GM19324 (cell line): ENCODE measurements at regions not wholly inside any gene's neighbourhood (a gene's known extent, or its start where the extent isn't known, plus 50 kb on each side); places are given as distances from the start of the nearest gene placed in this dataset.

ENCODE experiments used
- ATAC-seq: cut with Tn5 transposase; IDR thresholded peaks from one replicate; pipeline ENCODE4 v1.9.1; 2021; ENCODE audit warnings: mild to moderate bottlenecking, moderate library complexity; ENCODE audit not compliant: unreplicated experiment, low FRiP score

DNA sequence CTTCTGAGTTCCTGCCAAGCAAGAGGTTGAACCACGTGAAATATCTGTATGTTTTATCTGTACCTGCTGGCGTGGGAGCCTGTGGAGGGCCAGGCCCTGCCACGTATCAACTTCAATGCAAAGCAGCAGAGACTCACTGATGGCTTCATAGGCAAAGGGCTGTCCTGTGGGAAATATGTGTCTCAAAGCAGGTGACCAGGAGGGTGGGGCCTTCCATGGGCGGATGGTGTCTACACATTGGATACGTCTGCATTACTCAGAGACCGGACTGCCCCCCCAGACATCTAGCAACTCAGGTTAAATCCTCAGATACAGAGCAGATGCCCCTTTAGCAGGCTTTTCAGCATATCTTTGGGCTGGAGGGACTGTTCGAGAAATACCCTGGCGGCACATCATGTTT is 210.8 kb upstream of the C1orf174 start:
- ATAC-seq: no peak

DNA sequence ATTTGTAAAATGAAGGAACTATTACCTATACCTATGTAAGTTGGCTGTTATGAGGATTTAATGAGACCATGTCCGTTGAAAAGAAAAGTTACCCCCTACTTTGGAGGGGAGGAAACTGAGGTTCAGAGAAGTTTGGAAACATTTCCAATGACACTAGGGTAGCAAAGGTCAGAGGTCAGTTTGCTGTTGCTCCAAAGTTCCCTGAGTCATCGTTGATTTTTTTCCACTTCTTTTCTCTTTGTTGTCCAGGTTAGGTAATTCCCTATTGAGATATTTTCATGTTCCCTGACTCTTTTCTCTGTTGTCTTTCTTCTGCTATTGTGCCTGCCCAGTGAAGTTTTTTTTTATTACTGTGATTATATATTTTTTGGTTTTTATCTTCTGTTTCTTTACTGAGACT is 213.8 kb upstream of the C1orf174 start:
- ATAC-seq: no peak

DNA sequence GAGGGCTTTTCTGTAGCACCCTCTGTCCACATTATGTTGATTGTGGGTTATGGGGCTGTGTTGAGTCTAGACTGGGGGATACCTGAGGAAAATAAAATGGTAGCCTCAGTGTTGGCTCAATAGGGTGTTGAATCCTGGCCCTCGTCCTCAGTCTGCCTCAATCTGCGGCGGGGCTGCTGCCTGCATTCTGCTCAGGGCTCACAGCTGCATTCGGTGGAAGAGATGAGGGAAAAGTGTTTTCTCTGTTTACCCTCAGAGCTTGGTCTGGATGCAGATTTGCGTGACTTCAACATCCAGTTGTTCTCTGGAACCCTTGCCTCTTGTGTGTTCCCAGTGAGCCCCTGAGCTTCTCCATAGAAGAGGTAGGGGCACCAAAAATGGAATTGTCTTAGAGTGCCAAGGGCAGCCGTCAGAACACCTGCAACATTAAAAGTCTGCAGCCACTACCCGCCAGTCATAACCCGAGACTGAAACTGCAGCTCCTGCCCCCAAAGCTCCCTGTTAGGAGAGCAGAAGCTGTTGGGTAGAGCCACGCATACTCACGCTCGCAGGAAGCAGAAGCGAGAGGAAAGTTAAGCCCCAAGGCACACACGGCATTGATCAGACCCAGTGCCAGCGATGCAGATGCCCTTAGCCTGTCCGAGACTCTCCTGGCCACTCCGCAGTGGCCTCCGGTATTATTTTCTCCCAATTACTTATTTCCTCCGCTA is 215.3 kb upstream of the C1orf174 start:
- ATAC-seq: no peak

DNA sequence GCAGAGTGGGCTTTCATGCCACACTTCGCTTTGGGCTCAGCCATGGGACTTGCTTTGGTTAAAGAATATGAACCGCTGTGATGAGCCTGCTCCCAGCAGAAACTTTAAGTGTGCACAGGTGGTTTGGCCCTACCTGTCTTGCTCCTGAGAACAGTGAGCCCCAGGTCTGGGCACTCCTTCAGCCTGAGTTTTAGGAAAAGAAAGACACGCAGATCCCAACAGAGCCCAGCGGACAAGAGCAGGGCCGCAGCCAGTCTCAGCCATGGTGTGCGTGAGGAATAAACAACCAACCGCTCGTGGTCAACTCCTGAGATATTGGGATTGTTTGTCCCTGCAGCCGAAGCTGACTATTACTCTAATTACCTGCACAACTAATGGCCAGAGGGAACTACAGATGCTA is 217.1 kb upstream of the C1orf174 start:
- no peak for ATAC-seq

DNA sequence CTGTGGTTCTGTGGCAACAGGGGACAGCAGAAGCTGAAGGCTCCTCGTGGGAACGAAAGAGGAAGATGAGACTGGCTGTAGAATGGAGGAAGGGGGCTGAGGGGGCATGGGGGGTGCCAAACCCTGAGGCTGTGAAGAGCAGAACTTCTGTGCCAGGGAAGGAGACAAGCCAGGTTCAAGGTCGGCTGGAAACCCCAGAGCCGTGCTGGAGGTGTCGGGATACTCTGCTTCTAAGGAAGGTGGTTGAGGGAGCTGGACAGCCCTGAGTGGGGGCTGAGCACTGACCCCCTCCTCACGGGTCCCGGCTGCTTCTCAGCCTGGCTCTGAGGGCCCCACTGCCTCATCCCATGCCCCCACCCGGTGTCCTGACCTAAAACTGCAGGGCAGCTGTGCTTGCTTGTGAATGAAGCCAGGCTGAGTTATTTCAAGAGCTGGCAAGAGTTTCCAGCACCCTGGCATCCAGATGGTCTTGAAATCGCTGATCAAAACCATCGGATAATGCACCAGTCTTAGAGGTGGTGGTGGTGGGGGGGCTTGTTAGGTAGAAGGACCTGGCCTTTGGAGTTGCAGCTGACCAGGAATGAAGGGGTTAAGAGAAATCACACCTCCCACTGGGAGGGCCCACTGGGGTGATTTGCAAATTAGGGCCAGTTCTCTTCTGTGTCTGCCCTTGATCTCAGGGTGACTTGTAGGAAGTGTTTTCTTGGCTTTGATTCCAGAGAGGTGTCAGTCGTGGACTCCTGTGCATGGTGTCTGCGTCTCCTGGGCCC is 218.9 kb upstream of the C1orf174 start:
- ATAC-seq: no peak

DNA sequence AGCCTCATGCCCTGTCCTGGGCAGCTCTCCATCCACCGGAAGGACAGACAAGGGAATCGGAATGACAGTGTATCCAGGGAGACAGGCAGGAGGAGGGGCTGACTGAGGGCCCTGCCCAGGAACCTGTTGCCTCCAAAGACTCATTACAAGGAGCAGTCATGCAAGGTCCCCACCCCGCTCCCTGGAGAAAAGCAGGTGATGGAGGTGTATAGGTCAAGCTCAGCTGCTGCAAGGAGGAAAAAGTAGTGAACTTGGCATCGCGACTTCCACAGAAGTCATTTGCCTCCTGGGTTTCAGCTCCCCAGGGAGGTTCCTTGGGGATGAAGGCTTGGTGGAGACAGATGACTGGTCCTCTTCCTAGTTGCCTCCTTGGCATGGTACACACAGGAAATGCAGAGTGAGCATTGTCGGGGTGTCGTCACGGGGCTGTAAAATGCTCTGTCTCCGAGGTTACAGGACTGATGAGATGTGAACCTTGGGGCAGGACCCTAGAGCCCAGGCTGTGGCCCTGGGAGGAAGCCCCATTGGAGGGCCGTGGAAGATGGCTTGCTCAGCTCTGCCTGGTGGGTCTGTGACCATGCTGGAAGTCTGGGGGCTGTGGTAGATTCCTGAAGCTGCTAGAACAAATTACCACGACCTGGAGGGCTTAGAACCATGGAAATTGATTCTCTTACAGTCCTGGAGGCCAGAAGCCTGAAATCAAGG is 219.6 kb upstream of the C1orf174 start:
- ATAC-seq: no peak

DNA sequence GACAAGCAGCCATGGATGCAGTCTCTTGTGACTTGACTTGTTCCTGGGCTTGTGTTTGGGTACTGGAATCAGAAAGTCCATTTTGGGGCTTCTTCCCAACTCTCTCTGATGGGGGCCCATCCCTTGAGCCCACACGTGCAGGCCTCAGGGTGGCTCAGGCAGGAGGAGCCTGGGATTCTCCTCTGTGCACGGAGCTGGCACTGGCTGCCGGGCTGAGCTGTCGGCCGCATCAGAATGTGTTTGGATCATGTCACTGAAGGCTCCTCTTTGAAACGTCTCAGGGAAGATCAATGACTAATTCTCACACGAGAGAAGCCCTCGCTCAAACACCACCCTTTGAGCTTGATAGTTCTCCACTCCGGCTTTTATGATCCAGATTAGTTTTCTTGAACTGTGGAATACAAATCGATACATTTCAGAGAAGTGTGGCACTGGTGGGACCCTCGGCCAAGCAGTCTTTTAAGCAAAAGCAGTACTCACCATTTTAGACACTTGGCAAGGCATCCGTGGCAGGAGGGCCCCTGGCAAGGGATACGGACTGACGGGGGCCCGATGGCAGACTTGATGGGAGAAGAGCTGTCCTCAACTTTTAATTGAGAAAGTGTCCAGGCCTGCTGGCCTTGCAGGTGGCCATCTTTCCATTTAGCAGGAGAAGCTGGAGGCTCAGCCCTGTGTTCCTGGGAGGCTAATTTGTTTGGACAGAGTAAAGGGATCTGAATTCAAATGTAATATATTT is 220.7 kb upstream of the C1orf174 start:
- ATAC-seq: no peak

DNA sequence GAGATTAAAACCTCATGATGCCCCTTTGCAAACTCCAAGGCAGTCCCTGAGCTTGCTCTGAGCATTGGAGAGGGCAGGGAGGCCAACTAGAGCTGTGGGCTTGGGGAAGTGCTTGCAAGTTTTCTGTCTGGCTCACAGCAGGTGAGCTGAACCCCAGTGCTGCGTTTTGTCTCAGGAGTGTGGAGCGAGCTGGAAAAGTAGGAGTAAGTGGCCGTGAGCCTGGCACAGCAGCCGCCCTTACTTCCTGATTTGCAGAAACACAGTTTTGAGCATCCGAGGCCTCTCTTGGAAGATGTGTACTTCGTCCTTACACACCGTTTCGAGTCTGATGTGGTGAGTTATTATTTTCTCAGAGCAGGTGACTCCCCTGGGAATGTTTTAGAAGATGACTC is 221.2 kb upstream of the C1orf174 start:
- ATAC-seq: no peak

DNA sequence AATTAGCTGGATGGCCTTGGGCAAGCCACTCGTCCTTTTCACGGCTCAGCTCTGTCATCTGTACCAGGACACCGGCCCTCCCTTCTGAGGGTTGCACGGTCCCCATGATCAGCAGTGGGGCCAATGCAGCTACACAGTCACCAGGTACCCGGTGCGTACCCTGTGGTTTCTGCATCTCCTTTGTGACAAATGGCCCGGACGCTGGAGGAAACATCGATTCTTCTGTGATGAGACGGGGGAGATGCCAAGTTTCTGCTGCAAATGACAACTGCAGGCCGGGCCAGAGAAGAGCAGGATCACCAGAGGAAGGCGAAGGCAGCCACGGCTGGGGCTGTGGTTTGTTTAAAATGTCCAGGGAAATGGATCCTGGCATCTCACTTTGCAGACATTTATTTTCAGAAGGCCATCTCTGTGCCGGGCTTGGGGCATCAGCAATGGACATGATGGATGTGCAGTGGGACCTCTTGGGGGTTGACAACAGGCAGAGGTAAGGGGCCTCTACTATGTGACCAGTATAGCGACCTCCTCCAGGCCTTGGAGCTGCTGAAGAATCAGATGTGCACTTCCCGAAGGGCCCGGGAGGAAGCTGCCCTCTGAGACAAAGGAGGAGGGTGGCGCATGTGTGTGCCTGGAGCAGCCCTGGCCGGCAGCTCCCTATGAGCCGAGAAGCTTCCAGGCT is 221.9 kb upstream of the C1orf174 start:
- ATAC-seq: no peak

DNA sequence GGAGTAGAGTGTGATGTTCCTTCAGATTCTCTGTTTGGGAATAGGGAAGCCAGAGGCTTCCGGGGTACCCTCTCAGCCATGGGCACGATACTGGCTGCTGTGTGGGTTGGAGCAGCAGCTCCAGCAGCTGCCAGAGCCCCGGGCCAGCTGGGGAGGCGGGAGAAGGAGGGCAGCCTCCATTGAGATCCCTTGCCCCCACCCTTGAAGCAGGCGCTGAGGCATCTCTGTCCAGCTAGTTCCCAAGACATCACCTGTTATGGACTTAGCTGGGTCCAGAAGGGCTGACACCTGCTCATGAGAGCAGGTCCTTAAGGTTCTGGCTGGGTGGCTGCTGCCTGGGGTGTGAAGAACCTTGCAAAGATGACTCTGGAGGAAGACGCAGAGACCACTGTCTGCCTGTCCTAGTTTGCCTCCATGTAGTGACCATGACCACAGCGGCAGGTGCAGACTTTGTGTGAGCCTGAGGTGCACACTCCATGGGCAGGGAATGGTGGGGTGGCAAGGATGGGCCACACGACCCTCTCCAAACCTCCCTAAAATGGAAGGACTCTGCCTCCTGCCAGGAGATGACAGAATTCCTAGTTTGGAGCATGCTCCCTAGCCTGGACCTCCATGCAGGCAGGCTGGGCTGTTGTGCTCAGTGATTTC is 222.6 kb upstream of the C1orf174 start:
- ATAC-seq: no peak

DNA sequence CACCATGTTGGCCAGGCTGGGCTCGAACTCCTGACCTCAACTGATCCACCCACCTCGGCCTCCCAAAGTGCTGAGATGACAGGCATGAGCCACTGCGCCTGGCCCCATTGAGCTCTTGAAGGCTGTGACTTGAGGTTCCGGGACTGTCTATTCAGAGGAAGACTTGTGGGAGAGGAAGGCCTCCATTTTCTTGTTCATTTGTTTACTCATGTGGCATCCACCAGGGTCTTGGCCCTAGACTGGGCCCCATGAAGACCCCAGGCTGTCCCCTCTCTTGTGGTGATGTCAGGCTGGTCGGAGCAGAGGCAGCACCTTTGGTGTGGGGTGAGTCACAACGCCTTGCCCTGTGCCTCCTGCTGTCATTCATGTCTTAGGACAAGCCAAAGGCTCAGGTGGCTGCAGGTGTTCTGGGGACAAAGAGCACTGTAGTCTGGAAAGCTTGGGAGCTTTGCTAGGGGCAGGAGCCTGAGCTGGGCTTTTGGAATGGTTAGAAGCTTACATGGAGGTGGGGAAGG is 224.6 kb upstream of the C1orf174 start:
- no peak for ATAC-seq

DNA sequence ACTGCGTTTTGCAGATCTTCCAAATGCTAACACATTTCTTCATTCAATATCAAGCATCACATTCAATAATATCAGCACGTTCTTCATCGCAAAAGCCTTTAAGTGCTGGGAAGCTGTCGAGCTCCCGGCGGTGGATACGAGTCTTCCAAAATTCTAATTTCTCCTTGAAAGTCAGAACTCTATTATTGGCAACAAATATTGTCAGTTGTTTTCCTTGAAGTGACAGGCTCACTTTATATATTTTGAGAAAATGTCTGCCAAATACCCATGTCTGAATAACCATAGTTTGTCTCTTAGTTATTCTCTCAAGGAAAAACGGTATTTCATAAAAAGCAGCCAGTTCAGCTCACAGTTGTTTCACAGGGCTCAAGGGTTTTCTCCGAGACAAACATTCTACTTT is 226.2 kb upstream of the C1orf174 start:
- no peak for ATAC-seq

DNA sequence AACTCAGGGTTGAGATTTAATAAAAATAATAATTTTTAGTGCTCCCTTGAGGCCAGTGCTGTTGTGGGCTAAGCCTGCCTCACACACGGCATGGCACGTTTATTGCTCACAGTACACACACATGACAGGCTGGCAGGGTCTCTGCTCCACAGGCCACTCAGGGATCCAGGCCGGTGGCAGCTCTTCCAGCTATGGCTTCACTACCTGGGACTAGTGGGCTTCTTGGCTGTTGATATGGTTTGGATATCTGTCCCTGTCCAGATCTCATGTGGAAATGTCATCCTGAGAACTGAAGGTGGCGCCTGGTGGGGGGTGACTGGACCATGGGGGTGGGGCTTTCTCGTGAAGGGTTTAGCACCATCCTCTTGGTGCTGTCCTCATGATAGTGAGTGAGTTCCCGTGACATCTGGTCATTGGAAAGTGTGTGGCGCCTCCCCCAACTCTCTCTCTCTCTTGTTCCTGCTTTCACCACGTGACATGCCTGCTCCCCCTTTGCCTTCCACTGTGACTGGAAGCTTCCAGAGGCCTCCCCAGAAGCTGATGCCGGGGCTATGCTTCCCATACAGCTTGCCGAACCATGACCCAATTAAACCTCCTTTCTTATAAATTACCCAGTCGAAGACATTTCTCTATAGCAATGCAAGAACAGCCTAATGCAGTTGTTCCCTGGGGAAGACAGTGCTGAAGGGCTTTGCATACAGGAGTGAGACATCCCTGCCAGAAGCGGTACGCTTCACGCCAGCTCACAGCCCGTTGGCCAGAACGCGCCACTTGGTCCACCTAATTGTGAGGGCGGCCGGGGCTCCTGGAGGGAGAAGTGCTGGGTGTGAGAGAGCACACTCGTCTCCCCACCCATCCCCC is 226.9 kb upstream of the C1orf174 start:
- ATAC-seq: no peak

DNA sequence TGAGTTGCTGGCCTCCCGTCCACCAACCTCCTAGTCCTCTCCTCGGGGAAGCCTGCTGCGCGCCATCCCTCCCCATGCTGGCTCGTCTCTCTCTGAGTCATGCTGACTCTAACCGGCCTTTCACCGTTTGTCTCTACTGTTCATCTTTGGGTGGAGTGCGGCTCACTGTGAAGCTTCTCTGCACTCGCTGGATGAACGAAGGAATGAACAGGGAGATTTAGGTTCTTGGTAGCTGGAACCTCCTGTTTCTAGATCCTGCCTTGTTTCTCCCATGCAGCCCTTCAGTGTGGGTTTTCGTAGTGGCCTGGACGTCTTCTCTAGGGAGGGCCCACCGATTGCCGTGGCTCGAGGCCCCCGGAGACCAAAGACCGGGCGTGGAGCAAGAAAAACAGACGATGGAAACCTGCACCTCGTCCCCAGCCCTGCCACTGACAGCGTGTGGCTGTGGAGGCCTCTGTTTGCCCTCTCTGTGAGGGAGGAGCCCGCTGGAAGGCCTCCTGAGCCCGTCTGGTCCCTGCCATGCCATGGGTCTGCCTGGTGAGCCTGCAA is 227.6 kb upstream of the C1orf174 start:
- no peak for ATAC-seq

DNA sequence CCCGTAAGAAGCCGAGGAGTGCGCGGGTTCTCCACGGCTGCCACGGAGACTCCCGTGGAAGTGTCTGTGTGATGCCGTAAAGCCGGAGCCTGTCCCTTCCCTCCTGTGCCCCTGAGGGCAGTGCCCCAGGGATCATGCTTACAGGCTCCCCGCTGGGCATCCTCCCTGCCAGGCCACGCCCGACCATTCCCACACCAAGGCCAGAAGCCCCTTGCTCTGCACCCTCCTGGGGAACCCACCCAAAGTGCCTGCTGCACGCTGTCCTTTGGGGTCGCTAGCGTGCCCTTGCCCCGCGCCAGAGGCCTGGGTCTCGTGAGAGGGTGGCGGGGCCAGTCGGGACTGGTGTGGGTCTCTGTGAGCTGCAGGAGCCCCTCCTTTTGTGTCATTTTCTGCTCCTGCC is 228.5 kb upstream of the C1orf174 start:
- no peak for ATAC-seq

DNA sequence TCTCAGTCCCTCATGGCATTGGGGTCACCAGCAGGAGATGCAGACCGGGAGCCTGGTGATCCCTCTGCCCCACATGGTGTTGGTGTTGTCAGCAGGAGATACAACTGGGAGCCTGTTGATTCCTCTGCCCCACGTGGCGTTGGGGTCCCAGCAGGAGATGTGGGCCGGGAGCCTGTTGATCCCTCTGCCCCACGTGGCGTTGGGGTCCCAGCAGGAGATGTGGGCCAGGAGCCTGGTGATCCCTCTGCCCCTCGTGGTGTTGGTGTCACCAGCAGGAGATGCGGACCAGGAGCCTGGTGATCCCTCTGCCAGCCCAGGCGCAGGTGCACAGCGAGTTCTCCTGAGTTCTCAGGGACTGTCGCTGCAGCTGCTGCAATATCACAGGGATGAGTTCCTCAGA is 229.6 kb upstream of the C1orf174 start:
- no peak for ATAC-seq

DNA sequence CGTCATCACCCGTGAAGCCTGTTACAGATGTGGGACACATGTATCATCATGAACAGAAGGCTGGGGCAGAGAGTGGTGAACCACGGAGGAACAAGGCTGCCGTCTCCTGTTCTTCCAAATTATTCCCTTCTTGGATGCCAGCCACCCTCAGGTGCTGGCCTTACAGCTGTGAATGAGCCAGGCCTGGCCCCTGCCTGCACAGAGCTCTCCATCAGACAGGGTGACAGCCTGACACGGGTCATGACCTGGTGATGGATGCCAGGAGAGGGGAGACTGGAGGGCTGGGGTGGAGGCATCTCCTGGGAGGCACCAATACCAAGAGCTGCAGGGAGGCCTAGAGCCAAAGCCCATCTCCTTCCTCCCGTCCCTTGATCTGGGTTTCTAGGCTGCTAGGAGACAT is 230.0 kb upstream of the C1orf174 start:
- no peak for ATAC-seq

DNA sequence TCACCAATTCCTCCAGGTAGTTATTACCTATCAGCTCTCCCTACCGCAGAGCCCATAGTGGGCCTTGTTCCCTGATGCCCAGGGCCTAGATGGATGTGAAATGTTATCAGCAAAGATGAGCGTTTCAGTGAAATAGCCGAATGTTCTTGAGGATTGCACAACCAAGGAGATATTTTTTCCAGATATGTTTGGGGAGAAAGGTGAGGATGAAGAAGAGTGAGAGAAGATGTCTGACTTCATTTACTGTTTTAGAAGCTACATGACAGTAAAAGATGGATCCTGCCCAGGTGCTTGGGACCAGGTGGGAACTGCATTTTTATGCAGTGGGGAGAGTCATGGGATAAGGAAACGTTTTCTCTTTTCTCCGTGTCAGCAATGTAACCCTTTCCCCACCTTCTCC is 231.7 kb upstream of the C1orf174 start:
- no peak for ATAC-seq
